HepG2 (cell line): ENCODE measurements at regions not wholly inside any gene's neighbourhood (a gene's known extent, or its start where the extent isn't known, plus 50 kb on each side); places are given as distances from the start of the nearest gene placed in this dataset.
"Not testable (repeated sequence)": the region's sequence is repeated elsewhere in the genome, so short reads cannot be mapped to it uniquely, and the experiment has no call there.

Experiments
- ATAC-seq: fragments of 200-7000 bp; cut with Tn5 transposase; 3 replicates; pipeline ENCODE4 v1.9.1; 2020; ENCODE audit warnings: mild to moderate bottlenecking, moderate library complexity
- BruUV-seq: library from RNA; stranded (reverse); fragments of 400-500 nt; replicated peaks from 2 replicates; lab custom pipeline; 2021; lab: Mats Ljungman, UMichigan
- CTCF ChIA-PET: fragments of 300-600 bp; formaldehyde crosslinking; extraction: SDS; loops from one replicate; lab custom pipeline; 2021; ENCODE audit warnings: low total read pairs, inconsistent platforms, low intra/inter-chr PET ratio; lab: Yijun Ruan, JAX
- POLR2A ChIA-PET: fragments of 350-600 bp; sonication (Branson Sonifier 250); formaldehyde crosslinking; loops from one replicate; lab custom pipeline; 2020; ENCODE audit warnings: antibody characterized with exemption, inconsistent platforms; lab: Yijun Ruan, JAX
- DNase-seq: peaks from one replicate; pipeline ENCODE4 v3.0.0-alpha.2; 2015; ENCODE audit warnings: low spot score
- FAIRE-seq: peaks from 3 replicates; lab custom pipeline; 2011; peaks lifted over from hg19 to GRCh38; lab: Jason Lieb, UNC
- H2AFZ ChIP-seq: one replicate; pipeline ENCODE4 v1.6.1; 2011; ENCODE audit warnings: low read length, inconsistent platforms
- H3K27ac ChIP-seq: fragments of 300-600 bp; 3 replicates; pipeline ENCODE4 v1.8.0; 2011; ENCODE audit warnings: mixed run types, mild to moderate bottlenecking, mixed read lengths, low read length, inconsistent platforms; ENCODE audit not compliant: insufficient read depth; ENCODE audit errors: extremely low read length
- H3K27me3 ChIP-seq, 2 experiments: fragments of 200-600 bp in 1 of 2; 2 replicates in 1 of 2; 3 replicates in 1 of 2; pipeline versions ENCODE4 v1.6.0 to v1.8.0; 2011; ENCODE audit warnings: low read length in 2 of 2, mild to moderate bottlenecking in 2 of 2, moderate library complexity in 2 of 2, inconsistent platforms in 1 of 2; ENCODE audit not compliant: insufficient read depth in 2 of 2, control insufficient read depth in 1 of 2
- H3K36me3 ChIP-seq, 2 experiments: fragments of 200-600 bp in 1 of 2; replicated peaks in 1 of 2; 2 replicates in 1 of 2; 3 replicates in 1 of 2; pipeline versions ENCODE4 v1.5.1 to v1.8.0; 2011; ENCODE audit warnings: low read length in 2 of 2, inconsistent platforms in 1 of 2; ENCODE audit not compliant: insufficient read depth in 2 of 2, control insufficient read depth in 1 of 2
- H3K4me1 ChIP-seq: 2 replicates; pipeline ENCODE4 v1.5.1; 2012; ENCODE audit warnings: low read length, inconsistent platforms; ENCODE audit not compliant: insufficient read depth
- H3K4me2 ChIP-seq: 2 replicates; pipeline ENCODE4 v1.6.0; 2011; ENCODE audit warnings: low read depth, low read length, inconsistent platforms
- H3K4me3 ChIP-seq, 3 experiments: fragments of 200-600 bp in 1 of 3; sonication (generic), shearing (Covaris generic) in 1 of 3; replicated peaks in 1 of 3; 2 replicates each; pipeline ENCODE4 v1.5.1; 2011 to 2016; ENCODE audit warnings: low read length in 3 of 3, inconsistent platforms in 2 of 3, low read depth in 2 of 3, mild to moderate bottlenecking in 2 of 3, control low read depth in 1 of 3, mixed read lengths in 1 of 3; ENCODE audit not compliant: insufficient read depth in 1 of 3
- H3K79me2 ChIP-seq: one replicate; pipeline ENCODE4 v1.6.1; 2011; ENCODE audit warnings: low read length, inconsistent platforms; ENCODE audit not compliant: insufficient read depth
- H3K9ac ChIP-seq: 2 replicates; pipeline ENCODE4 v1.6.0; 2011; ENCODE audit warnings: mild to moderate bottlenecking, low read depth, low read length, inconsistent platforms; ENCODE audit not compliant: insufficient read depth
- H3K9me3 ChIP-seq: 2 replicates; pipeline ENCODE4 v1.5.1; 2012; ENCODE audit warnings: mild to moderate bottlenecking, low read length
- H4K20me1 ChIP-seq: 2 replicates; pipeline ENCODE4 v1.6.0; 2011; ENCODE audit warnings: inconsistent platforms, mild to moderate bottlenecking, low read length, moderate library complexity; ENCODE audit not compliant: insufficient read depth
- DDIT3 ChIP-seq: sonication (generic); formaldehyde crosslinking; IDR thresholded peaks from 2 replicates; pipeline ENCODE4 v1.4.0; 2020; ENCODE audit warnings: mild to moderate bottlenecking, missing genetic modification reagents
- ELK4 ChIP-seq: sonication (generic); formaldehyde crosslinking; IDR thresholded peaks from 2 replicates; pipeline ENCODE4 v1.9.0; 2021; ENCODE audit warnings: missing genetic modification reagents, borderline replicate concordance
- ZMYM2 ChIP-seq: sonication (generic); formaldehyde crosslinking; IDR thresholded peaks from 2 replicates; pipeline ENCODE4 v1.8.0; 2022; ENCODE audit warnings: mild to moderate bottlenecking, missing genetic modification reagents
- ZNF276 ChIP-seq: sonication (generic); formaldehyde crosslinking; IDR thresholded peaks from 2 replicates; pipeline ENCODE4 v1.4.0; 2020; ENCODE audit warnings: mild to moderate bottlenecking, low read depth, missing genetic modification reagents
- WGBS: methylation state at CpG from one replicate; pipeline ENCODE4 v1.1.6; 2017; ENCODE audit warnings: low lambda C conversion rate; 5-methylcytosine and 5-hydroxymethylcytosine counted together
- in situ Hi-C: cut with HindIII; loops from 2 replicates; pipeline ENCODE4 v1.10.0; 2017; ENCODE audit warnings: low pct_unique_long_range_greater_than_20kb; ENCODE audit not compliant: extremely low pct_ligation_motif_present
- intact Hi-C: fragments of 100-400 bp; cut with micrococcal nuclease; formaldehyde crosslinking; loops from one replicate; pipeline ENCODE4 v1.10.0; 2022; ENCODE audit not compliant: unreplicated experiment

- Histone ChIP-seq H3K4me3 (no peak overlapping the region), H3K4me2 (no peak overlapping the region), H3K27ac (no peak overlapping the region), H3K9ac (no peak overlapping the region), H3K27me3 (no peaks in the 10 kb centered on the region; a peak in 1 of 5 replicates), H3K36me3 (no peaks in the 10 kb centered on the region), H2AFZ (no peak overlapping the region), H3K79me2 (no peaks in the 10 kb centered on the region), H3K4me1 (no peaks in the 10 kb centered on the region), H3K9me3 (peaks cover 69% of the 10 kb centered on the region), H4K20me1 (no peaks in the 10 kb centered on the region)
- in situ Hi-C loops = no loop called here
- FAIRE-seq (no peak), ATAC-seq (no peak), DNase-seq (no peak)
- TF ChIP-seq ZMYM2 (no peak), ZNF276 (CRISPR knock-in tag) (no peak), ELK4 (CRISPR knock-in tag) (no peak), DDIT3 (no peak)
- ChIA-PET POLR2A (no interaction called here), CTCF (no interaction called here)
- intact Hi-C loops = no loop called here
- BruUV-seq = no TSS peak
These were observed 2268.3 kb downstream of the ARAP2 start for GRCh38 chr4:33975995-33976394.

- H3K27me3 ChIP-seq, BruUV-seq, DNase-seq, H3K79me2 ChIP-seq, H3K4me1 ChIP-seq, H3K27ac ChIP-seq, FAIRE-seq, POLR2A ChIA-PET, in situ Hi-C loops, H2AFZ ChIP-seq, H4K20me1 ChIP-seq, H3K9ac ChIP-seq, H3K4me2 ChIP-seq, H3K4me3 ChIP-seq, H3K36me3 ChIP-seq, ATAC-seq, CTCF ChIA-PET, intact Hi-C loops: not testable (repeated sequence)
- 7% methylated on average over 4 of the region's 4 CpGs for WGBS
- peaks cover 48% of the 10 kb centered on the region for H3K9me3 ChIP-seq
These were observed 2264.5 kb downstream of the ARAP2 start for GRCh38 chr4:33979781-33980180.
